ENCODE measurements at regions not wholly inside any gene's neighbourhood (a gene's known extent, or its start where the extent isn't known, plus 50 kb on each side); places are given as distances from the start of the nearest gene placed in this dataset.
A peak's percentile ranks its signal among the peaks of the same experiment; 100 is the strongest.

GRCh38 chr10:131636116-131636515 is 264.7 kb upstream of the PPP2R2D start:
- Histone ChIP-seq H3K27ac (no peak overlapping the region), H3K27me3 (ENCODE audit: insufficient read depth in 3 of 3, low read length in 2 of 3) (peaks cover 0 to 5% (median 0%) of the 10 kb centered on the region in 3 donors), H3K9me3 (no peaks in the 10 kb centered on the region), H3K4me3 (no peak overlapping the region), H3K36me3 (ENCODE audit: insufficient read depth in 1 of 2, low read depth in 1 of 2) (no peaks in the 10 kb centered on the region), H3K4me1 (no peaks in the 10 kb centered on the region)
- intact Hi-C loops (cut with DNase I), result no loop called here
- TF ChIP-seq, protein P1, sequence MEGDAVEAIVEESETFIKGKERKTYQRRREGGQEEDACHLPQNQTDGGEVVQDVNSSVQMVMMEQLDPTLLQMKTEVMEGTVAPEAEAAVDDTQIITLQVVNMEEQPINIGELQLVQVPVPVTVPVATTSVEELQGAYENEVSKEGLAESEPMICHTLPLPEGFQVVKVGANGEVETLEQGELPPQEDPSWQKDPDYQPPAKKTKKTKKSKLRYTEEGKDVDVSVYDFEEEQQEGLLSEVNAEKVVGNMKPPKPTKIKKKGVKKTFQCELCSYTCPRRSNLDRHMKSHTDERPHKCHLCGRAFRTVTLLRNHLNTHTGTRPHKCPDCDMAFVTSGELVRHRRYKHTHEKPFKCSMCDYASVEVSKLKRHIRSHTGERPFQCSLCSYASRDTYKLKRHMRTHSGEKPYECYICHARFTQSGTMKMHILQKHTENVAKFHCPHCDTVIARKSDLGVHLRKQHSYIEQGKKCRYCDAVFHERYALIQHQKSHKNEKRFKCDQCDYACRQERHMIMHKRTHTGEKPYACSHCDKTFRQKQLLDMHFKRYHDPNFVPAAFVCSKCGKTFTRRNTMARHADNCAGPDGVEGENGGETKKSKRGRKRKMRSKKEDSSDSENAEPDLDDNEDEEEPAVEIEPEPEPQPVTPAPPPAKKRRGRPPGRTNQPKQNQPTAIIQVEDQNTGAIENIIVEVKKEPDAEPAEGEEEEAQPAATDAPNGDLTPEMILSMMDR (IDR thresholded peaks at IDR 0.05), result no peak
- ATAC-seq, result no peak
- 19 to 23% (median 22%) methylated on average over 9 of the region's 9 CpGs for WGBS, 3 donors
- DNase-seq, result no peak

DNA sequence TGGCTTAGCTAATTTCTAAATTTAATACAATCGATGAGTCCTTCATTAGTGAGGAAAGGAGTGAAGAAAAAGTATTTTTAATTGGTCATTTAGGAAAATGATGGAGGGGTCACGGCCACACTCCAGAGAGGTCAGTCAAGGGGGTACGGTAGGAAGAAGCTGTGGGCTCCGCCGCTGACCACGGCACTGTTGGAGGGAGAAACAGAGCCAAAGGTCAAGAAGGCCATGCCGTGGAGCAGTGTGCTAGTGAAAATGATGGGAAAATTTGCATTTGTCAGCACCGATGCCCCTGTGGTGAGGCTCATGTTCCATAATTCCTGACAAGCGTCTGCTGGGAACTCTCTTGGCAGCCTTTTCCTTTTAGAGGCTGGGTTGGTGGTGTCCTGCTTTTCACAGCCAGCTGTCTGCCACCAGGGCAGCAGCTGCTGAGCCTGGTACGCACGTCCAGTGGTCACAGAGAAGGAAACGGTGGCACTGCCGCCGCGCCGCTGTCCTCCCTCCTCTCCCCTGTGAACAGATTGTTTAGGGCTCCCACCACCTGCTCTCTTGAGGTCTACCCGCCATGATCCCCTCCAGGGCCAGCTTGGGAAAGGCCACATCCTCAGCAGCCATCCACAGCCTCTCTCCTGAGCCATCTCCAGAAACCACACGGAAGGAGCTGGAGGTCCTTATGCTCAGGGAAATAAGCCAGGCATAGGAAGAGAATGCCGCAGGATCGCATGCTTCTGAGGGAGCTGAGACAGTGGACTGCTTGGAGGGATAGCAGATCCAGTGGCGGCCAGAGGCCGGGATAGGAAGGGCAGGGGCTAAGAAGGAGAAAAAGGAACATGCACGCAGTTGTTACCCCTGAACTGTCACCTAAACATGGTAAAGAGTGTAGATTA is 263.7 kb upstream of the PPP2R2D start:
- TF ChIP-seq, protein P1 (IDR thresholded peaks at IDR 0.05), result no peak
- WGBS, 3 donors, result 37 to 51% (median 51%) methylated on average over 23 of the region's 23 CpGs
- peaks cover 0 to 5% (median 0%) of the 10 kb centered on the region in 3 donors for H3K27me3 ChIP-seq (ENCODE audit: insufficient read depth in 3 of 3, low read length in 2 of 3)
- no peaks in the 10 kb centered on the region for H3K4me1 ChIP-seq
- H3K9me3 ChIP-seq, result no peaks in the 10 kb centered on the region
- intact Hi-C loops (cut with DNase I), result no loop called here
- ATAC-seq, result peak in 2 of 4 donors; percentile 68 to 85
- no peak overlapping the region for H3K27ac ChIP-seq
- no peak overlapping the region for H3K4me3 ChIP-seq
- H3K36me3 ChIP-seq (ENCODE audit: insufficient read depth in 1 of 2, low read depth in 1 of 2), result no peaks in the 10 kb centered on the region
- DNase-seq, result peak in 1 of 2 donors; percentile 36

DNA sequence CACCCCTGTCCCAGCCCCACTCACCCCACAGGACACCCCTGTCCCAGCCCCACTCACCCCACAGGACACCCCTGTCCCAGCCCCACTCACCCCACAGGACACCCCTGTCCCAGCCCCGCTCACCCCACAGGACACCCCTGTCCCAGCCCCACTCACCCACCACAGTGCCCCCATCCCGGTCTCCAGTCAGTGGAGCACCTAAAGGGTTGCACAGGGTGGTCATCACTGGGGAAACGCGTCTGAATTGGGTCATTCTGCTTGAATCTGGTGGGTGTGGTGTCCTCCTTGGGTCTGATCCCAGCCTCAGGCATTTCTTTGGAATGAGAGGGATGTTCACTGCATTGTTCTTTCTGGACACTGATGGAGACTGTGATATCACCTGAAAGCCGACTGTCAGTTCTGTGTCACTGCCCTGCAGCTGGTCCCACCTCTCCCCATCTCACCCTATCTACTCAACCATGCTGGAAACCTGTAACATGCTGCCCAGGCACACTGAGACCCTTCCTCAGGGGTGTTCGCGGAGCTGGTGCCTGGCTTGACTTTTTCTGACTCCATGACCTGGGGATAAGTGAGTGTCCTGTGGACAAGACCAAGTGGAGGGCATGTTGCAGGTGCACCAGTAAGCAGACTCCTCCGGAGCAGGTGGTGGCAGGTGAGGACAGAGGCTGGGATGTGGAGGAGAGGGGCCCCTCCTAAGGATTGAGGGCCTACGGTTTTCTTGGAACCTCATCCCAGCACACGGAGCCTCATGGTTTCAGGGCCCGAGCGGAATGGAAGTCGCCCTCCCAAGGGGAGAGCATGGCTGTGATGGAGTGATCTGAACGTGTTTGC is 262.5 kb upstream of the PPP2R2D start:
- 79 to 85% (median 82%) methylated on average over 14 of the region's 14 CpGs for WGBS, 3 donors
- ATAC-seq (no peak), DNase-seq (no peak)
- TF ChIP-seq, protein P1 (IDR thresholded peaks at IDR 0.05), result no peak
- no peak overlapping the region for H3K4me3 ChIP-seq
- no peak overlapping the region for H3K27ac ChIP-seq
- intact Hi-C loops (cut with DNase I), result no loop called here
- H3K9me3 ChIP-seq, result no peaks in the 10 kb centered on the region
- no peaks in the 10 kb centered on the region for H3K36me3 ChIP-seq (ENCODE audit: insufficient read depth in 1 of 2, low read depth in 1 of 2)
- peaks cover 0 to 5% (median 0%) of the 10 kb centered on the region in 3 donors for H3K27me3 ChIP-seq (ENCODE audit: insufficient read depth in 3 of 3, low read length in 2 of 3)
- no peaks in the 10 kb centered on the region for H3K4me1 ChIP-seq

DNA sequence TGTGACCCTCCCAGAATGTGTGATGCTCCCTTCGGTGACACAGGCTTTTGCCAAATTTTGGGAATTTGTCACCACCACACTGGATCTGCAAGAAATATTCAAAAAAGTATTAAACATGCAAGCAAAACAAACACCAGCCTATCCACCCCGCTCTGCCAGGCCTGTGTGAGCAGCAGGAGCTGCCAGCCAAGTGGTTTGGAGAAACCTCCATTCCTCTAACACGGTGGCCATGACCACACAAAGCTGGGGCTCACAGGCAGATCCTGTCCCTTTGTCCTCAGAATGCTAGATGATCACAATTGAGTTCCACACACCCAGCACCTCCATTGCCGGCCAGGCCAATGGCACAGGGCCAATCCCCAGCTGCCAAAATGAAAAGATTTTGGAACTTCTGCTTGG is 261.9 kb upstream of the PPP2R2D start:
- Histone ChIP-seq H3K9me3 (no peaks in the 10 kb centered on the region), H3K27ac (no peak overlapping the region), H3K4me1 (no peaks in the 10 kb centered on the region), H3K36me3 (ENCODE audit: insufficient read depth in 1 of 2, low read depth in 1 of 2) (no peaks in the 10 kb centered on the region), H3K27me3 (ENCODE audit: insufficient read depth in 3 of 3, low read length in 2 of 3) (peaks cover 0 to 5% (median 0%) of the 10 kb centered on the region in 3 donors), H3K4me3 (no peak overlapping the region)
- intact Hi-C loops (cut with DNase I), result no loop called here
- ATAC-seq (no peak), DNase-seq (no peak)
- TF ChIP-seq, protein P1 (IDR thresholded peaks at IDR 0.05), result no peak
- 32 to 43% (median 38%) methylated on average over 4 of the region's 4 CpGs for WGBS, 3 donors
